Pancreas (tissue), 10 donors: ENCODE measurements at regions not wholly inside any gene's neighbourhood (a gene's known extent, or its start where the extent isn't known, plus 50 kb on each side); places are given as distances from the start of the nearest gene placed in this dataset.

Source experiments
- ATAC-seq, 4 donors: fragments of 200-7000 bp; cut with Tn5 transposase; one replicate each; pipeline versions ENCODE4 v1.8.0 to v1.9.1; 2020; ENCODE audit warnings: mild to moderate bottlenecking in 4 of 4, moderate library complexity in 4 of 4
- DNase-seq, 6 donors: peaks; one replicate each; pipeline ENCODE4 v3.0.0-alpha.2; 2020
- FAIRE-seq: peaks from 2 replicates; lab custom pipeline; 2012; peaks lifted over from hg19 to GRCh38; lab: Jason Lieb, UNC
- H3K27ac ChIP-seq, 4 donors: fragments of 200-600 bp; sonication (generic); 1 replicate in 3 of 4; 2 replicates in 1 of 4; pipeline versions ENCODE4 v1.5.0 to v1.8.0; 2020
- H3K27me3 ChIP-seq, 4 donors: fragments of 200-600 bp; one replicate each; pipeline ENCODE4 v1.8.0; 2021
- H3K36me3 ChIP-seq, 3 donors: fragments of 200-600 bp; sonication (generic) in 1 of 3; one replicate each; pipeline versions ENCODE4 v1.5.0 to v1.8.0; 2020 to 2021
- H3K4me1 ChIP-seq, 3 donors: fragments of 200-600 bp; one replicate each; pipeline ENCODE4 v1.8.0; 2021
- H3K4me3 ChIP-seq, 4 donors: fragments of 200-600 bp; sonication (generic) in 2 of 4; one replicate each; pipeline versions ENCODE4 v1.5.0 to v1.8.0; 2020 to 2021
- H3K9me3 ChIP-seq, 4 donors: fragments of 200-600 bp; one replicate each; pipeline ENCODE4 v1.8.0; 2021
- CTCF ChIP-seq, 4 donors: fragments of 200-600 bp; sonication (generic) in 3 of 4; IDR thresholded peaks; one replicate each; pipeline versions ENCODE4 v1.5.0 to v1.8.0; 2021; ENCODE audit warnings: antibody characterized with exemption in 4 of 4
- WGBS, 2 donors: extraction: QIAGEN DNeasy Blood & Tissue Kit; methylation state at CpG; one replicate each; pipeline ENCODE4 v1.1.7; 2013; 5-methylcytosine and 5-hydroxymethylcytosine counted together
- intact Hi-C, 3 donors: fragments of 100-400 bp; cut with DNase I; formaldehyde crosslinking; loops; one replicate each; pipeline versions ENCODE4 v1.11.1 to v1.14.2; 2022
- donor health status: healthy with polysubstance abuse.
- donor health status: DM: no; HTN: no; CAD: no; lungs with moderate emphysema.
- donor health status: DM: no; HTN: no; CAD: no.
- donor health status: control.
- donor health status: control.
- donor health status: Bipolar disorder and iron deficiency.
- donor health status: DM: yes; HTN: yes; CAD: no.
- donor health status: DM: no; HTN: no; CAD: no.
- donor health status: DM: no; HTN: no; CAD: no.
- donor health status: DM: yes; HTN: yes; CAD: no.

DNA sequence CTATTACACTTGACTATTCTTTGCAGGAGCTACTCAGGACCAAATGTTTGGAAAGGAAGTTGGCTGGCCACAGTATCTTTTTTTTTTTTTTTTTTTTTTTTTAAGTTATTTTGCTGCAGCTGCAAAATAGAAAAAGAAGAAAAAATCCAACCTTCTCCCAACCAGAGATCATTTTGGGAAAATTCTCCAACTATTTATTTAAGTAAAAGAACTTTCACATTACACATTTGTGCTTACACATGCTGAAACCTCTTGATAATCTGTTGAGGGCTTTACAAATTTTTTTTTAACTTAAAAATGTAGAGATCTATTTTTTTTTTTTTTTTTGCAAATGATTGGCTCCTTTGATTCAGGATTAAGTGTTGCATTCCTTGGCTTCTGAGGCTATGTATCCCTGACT, 148.0 kb downstream of the POLR2M start:
- intact Hi-C loops = loop anchor here in 1 of 3 donors (10.0 kb wide), 1 partner anchor 90 kb away; no protein-coding TSS in a partner anchor
- DNase-seq = no peak

DNA sequence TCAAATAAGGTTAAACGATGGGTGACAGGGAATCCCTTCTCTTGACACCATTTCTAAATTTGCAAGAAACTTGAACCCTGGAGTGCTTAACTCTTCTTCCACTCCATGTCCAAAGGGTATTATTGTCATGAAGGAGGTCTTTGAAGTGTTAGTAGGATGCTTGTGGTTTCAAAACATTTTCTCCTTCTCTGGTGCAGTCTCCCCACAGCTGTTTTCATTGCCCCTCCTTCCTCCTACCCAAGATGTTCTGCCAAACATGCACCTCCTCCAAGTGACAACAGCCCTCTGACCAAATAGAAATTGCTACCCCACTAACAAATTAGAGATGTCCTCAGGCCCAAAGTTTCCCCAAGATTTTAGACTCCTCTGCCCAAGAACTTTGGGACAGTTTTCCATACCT, 151.4 kb downstream of the POLR2M start:
- intact Hi-C loops = loop anchor here in 1 of 3 donors (10.0 kb wide), 1 partner anchor 93 kb away; no protein-coding TSS in a partner anchor
- H3K4me3 ChIP-seq = no peak overlapping the region
- H3K27ac ChIP-seq = no peak overlapping the region
- ATAC-seq (no peak), FAIRE-seq (no peak), DNase-seq (no peak)
- no peaks in the 10 kb centered on the region for H3K36me3 ChIP-seq
- H3K9me3 ChIP-seq = no peaks in the 10 kb centered on the region
- no peak for TF ChIP-seq CTCF (IDR thresholded peaks at IDR 0.05)
- no peaks in the 10 kb centered on the region for H3K27me3 ChIP-seq
- no peaks in the 10 kb centered on the region for H3K4me1 ChIP-seq
- 78 to 83% methylated on average over 1 of the region's 1 CpG for WGBS, 2 donors

More for the DNA sequence above, 148.0 kb downstream of the POLR2M start:
- Histone ChIP-seq H3K4me1 (no peaks in the 10 kb centered on the region), H3K27ac (no peak overlapping the region), H3K27me3 (no peaks in the 10 kb centered on the region), H3K9me3 (no peaks in the 10 kb centered on the region), H3K36me3 (no peaks in the 10 kb centered on the region), H3K4me3 (no peak overlapping the region)
- FAIRE-seq (no peak), ATAC-seq (no peak)
- no peak for TF ChIP-seq CTCF (IDR thresholded peaks at IDR 0.05)

DNA sequence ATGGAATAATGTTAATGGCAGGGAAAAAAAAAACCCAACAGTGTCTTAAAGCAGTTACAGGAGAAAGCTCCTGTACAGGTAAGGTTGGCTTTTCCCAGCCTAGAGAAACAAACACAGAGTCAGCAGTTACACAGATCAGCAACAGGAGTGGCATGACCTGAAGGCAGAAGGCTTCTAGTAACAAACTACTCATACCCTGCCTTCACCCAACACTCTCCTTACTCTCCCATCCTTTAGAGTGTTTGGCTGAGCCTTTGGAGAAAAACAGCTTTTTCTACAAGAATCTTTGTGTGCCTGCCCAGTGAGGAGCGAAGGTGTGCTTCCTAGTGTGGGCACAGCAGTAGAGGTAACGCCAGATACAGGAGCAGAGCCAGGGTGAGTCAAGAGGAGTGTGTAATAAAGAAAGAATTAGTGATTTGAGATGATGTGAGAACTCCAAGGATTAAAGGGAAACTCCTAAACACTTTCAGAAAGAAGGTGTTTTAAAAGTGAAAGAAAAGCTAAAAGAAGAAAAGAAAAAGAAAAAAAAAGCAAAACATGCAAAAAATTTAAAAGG, 152.7 kb downstream of the POLR2M start:
- 78 to 90% methylated on average over 2 of the region's 2 CpGs for WGBS, 2 donors
- DNase-seq (no peak), ATAC-seq (no peak), FAIRE-seq (no peak)
- TF ChIP-seq CTCF (IDR thresholded peaks at IDR 0.05) = no peak
- H3K9me3 ChIP-seq = no peaks in the 10 kb centered on the region
- no peaks in the 10 kb centered on the region for H3K36me3 ChIP-seq
- no peaks in the 10 kb centered on the region for H3K27me3 ChIP-seq
- H3K4me1 ChIP-seq = no peaks in the 10 kb centered on the region
- H3K27ac ChIP-seq = no peak overlapping the region
- intact Hi-C loops = loop anchor here in 1 of 3 donors (10.0 kb wide), 1 partner anchor 94 kb away; no protein-coding TSS in a partner anchor
- no peak overlapping the region for H3K4me3 ChIP-seq

GRCh38 chr15:57861034-57861638, 154.6 kb downstream of the POLR2M start:
- peak in 1 of 6 donors; percentile 38 for DNase-seq
- peak; percentile 64 to 91 (median 84) for TF ChIP-seq CTCF (IDR thresholded peaks at IDR 0.05)
- ATAC-seq = peak; percentile 48 to 81 (median 74)
- Histone ChIP-seq H3K9me3 (no peaks in the 10 kb centered on the region), H3K27me3 (no peaks in the 10 kb centered on the region), H3K4me1 (no peaks in the 10 kb centered on the region), H3K27ac (no peak overlapping the region), H3K36me3 (no peaks in the 10 kb centered on the region), H3K4me3 (no peak overlapping the region)
- intact Hi-C loops = loop anchor here in 2 of 3 donors (10.0 kb wide), 2 partner anchors 204 to 214 kb away; partner anchors contain the start of gene ALDH1A2 (in 1 of the 2)
- 10 to 12% methylated on average over 6 of the region's 6 CpGs for WGBS, 2 donors
- peak; percentile 94 for FAIRE-seq
